ENCODE measurements at regions not wholly inside any gene's neighbourhood (a gene's known extent, or its start where the extent isn't known, plus 50 kb on each side); places are given as distances from the start of the nearest gene placed in this dataset.

DNA sequence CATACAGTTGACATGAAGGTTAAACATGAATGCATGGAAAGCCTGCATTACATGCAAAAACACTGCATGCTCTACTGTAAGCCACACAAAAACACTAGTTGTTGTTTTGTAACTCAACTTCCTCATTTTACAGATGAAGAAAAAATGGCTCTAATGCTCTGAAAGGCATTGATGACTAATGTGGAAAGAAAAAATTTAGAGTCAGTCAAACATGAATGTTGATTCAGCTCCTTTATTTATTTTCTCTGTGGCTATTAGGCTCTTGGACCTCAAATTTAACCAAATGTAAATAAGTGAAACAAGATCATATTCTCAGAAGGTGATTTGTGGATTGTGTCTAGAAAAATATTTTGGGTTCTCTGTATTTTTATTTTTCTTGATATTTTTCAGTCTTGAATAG, 336.7 kb upstream of the ZNF717 start:
- no TSS peak for BruUV-seq (replicated peaks)
- Histone ChIP-seq H3K9me2 (ENCODE audit: insufficient read depth, low read length) (no peaks in the 10 kb centered on the region), H3K27ac (ENCODE audit: low read depth, low read length, poor library complexity, severe bottlenecking) (no peak overlapping the region), H2AFZ (ENCODE audit: low read length) (no peak overlapping the region), H3K4me2 (ENCODE audit: low read length) (no peak overlapping the region), H3K4me3 (ENCODE audit: low read depth, low read length, poor library complexity, severe bottlenecking) (no peak overlapping the region), H3K79me2 (ENCODE audit: insufficient read depth, low read depth, low read length) (no peaks in the 10 kb centered on the region), H3K9me3 (ENCODE audit: low read length) (no peaks in the 10 kb centered on the region), H3K36me3 (ENCODE audit: insufficient read depth, low read length) (no peaks in the 10 kb centered on the region), H3K4me1 (ENCODE audit: insufficient read depth, low read length, poor library complexity, severe bottlenecking) (no peaks in the 10 kb centered on the region), H4K20me1 (ENCODE audit: insufficient read depth, low read length) (no peaks in the 10 kb centered on the region)
- ChIA-PET POLR2A (no interaction called here), CTCF (ENCODE audit: unreplicated experiment) (no interaction called here)
- TF ChIP-seq EZH2phosphoT487 (IDR thresholded peaks at IDR 0.05; ENCODE audit: borderline replicate concordance, low read depth, low read length), result no peak
- TF ChIP-seq CTCF (conservative IDR thresholded peaks at IDR 0.05; ENCODE audit: low read length), result no peak
- DNase-seq (ENCODE audit: low spot score), result no peak
- intact Hi-C loops (cut with micrococcal nuclease; ENCODE audit: unreplicated experiment), result no loop called here

DNA sequence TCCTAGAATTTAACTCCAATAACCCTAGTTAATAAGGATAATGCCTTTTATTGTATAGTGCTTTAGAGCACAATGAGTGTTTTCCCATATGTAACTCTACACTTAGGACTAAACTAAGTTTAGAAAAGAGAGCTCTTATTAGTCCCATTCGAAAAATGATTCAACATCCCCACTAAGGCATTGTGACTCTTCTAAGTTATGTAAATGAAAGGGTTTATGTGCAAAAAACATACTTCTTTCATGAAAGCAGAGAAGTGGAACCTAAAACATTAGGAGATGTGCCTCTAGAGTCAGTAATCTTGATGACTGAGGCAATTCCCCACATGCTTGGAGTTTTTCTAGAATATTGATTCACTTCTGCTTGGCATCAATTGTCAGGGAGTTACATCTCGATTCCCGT, 344.1 kb upstream of the ZNF717 start:
- Histone ChIP-seq H4K20me1 (ENCODE audit: insufficient read depth, low read length) (no peaks in the 10 kb centered on the region), H3K4me1 (ENCODE audit: insufficient read depth, low read length, poor library complexity, severe bottlenecking) (no peaks in the 10 kb centered on the region), H3K36me3 (ENCODE audit: insufficient read depth, low read length) (no peaks in the 10 kb centered on the region), H3K4me2 (ENCODE audit: low read length) (no peak overlapping the region), H3K9me2 (ENCODE audit: insufficient read depth, low read length) (no peaks in the 10 kb centered on the region), H3K27ac (ENCODE audit: low read depth, low read length, poor library complexity, severe bottlenecking) (no peak overlapping the region), H3K79me2 (ENCODE audit: insufficient read depth, low read depth, low read length) (no peaks in the 10 kb centered on the region), H3K4me3 (ENCODE audit: low read depth, low read length, poor library complexity, severe bottlenecking) (no peak overlapping the region), H3K9me3 (ENCODE audit: low read length) (no peaks in the 10 kb centered on the region), H2AFZ (ENCODE audit: low read length) (no peak overlapping the region)
- POLR2A ChIA-PET, result interaction anchor here (1.8 kb wide), 1 partner anchor 15 kb away, joined by 9 read pairs; no protein-coding TSS in a partner anchor
- no peak for DNase-seq (ENCODE audit: low spot score)
- CTCF ChIA-PET (ENCODE audit: unreplicated experiment), result no interaction called here
- intact Hi-C loops (cut with micrococcal nuclease; ENCODE audit: unreplicated experiment), result no loop called here
- BruUV-seq (replicated peaks), result no TSS peak
- TF ChIP-seq CTCF (conservative IDR thresholded peaks at IDR 0.05; ENCODE audit: low read length), result no peak
- TF ChIP-seq EZH2phosphoT487 (IDR thresholded peaks at IDR 0.05; ENCODE audit: borderline replicate concordance, low read depth, low read length), result no peak

- Histone ChIP-seq H3K4me2 (ENCODE audit: low read length) (no peak overlapping the region), H3K4me1 (ENCODE audit: insufficient read depth, low read length, poor library complexity, severe bottlenecking) (no peaks in the 10 kb centered on the region), H3K9me2 (ENCODE audit: insufficient read depth, low read length) (no peaks in the 10 kb centered on the region), H3K4me3 (ENCODE audit: low read depth, low read length, poor library complexity, severe bottlenecking) (no peak overlapping the region), H3K9me3 (ENCODE audit: low read length) (no peaks in the 10 kb centered on the region), H2AFZ (ENCODE audit: low read length) (no peak overlapping the region), H3K36me3 (ENCODE audit: insufficient read depth, low read length) (no peaks in the 10 kb centered on the region), H4K20me1 (ENCODE audit: insufficient read depth, low read length) (no peaks in the 10 kb centered on the region), H3K27ac (ENCODE audit: low read depth, low read length, poor library complexity, severe bottlenecking) (no peak overlapping the region), H3K79me2 (ENCODE audit: insufficient read depth, low read depth, low read length) (no peaks in the 10 kb centered on the region)
- POLR2A ChIA-PET, result no interaction called here
- no TSS peak for BruUV-seq (replicated peaks)
- intact Hi-C loops (cut with micrococcal nuclease; ENCODE audit: unreplicated experiment), result no loop called here
- no peak for DNase-seq (ENCODE audit: low spot score)
- TF ChIP-seq CTCF (conservative IDR thresholded peaks at IDR 0.05; ENCODE audit: low read length) (no peak), EZH2phosphoT487 (IDR thresholded peaks at IDR 0.05; ENCODE audit: borderline replicate concordance, low read depth, low read length) (no peak)
- CTCF ChIA-PET (ENCODE audit: unreplicated experiment), result no interaction called here
These were observed 346.2 kb upstream of the ZNF717 start for GRCh38 chr3:76131396-76132153.
